ENCODE measurements at regions not wholly inside any gene's neighbourhood (a gene's known extent, or its start where the extent isn't known, plus 50 kb on each side); places are given as distances from the start of the nearest gene placed in this dataset.

DNA sequence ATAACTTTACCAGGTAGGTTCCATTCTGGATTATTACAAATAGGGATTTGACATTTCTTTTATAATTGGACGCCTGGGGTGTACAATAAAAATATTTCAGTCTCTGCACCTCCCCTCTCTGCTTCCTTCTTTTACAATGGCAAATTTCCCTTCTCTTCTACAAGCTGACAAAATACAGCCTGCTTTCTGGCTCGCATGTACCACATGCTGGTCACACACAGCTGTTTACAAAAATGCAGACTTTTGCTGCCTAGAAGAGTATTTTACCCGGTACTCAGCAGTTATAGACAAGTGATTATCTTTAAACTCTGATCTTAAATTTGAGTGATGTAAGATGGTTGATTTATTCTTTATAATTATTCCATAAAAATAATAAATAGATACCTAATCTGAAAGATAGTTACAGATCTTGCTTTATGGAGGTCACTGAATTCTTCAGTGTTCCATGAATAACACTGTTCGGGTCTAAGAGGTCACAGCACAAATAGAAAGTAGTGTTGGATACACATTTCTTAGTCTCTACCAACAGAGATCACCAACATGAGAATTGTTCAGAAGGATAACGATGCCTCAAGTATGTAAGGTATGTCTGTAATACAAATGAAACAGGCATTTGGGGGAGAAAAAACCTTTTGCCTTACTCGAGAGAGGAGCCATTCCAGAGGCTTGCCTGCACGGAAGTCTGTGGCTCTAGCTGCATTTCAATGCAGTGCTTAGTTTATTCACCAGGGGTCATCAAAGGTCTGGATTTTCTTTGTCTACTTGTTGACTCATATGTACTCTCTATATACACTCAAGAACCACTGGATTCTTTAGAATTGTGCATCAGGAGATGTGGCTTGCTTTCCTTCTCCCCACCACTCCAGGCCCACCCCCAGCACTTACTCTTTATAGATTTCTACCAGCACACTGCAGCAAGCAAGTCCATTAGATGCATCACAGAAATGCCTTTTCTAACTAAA lies 206.6 kb upstream of the RFX3 start:
- H3K4me3 ChIP-seq (ENCODE audit: low read length), result peak overlapping the region; percentile 43
- TF ChIP-seq, protein P1, sequence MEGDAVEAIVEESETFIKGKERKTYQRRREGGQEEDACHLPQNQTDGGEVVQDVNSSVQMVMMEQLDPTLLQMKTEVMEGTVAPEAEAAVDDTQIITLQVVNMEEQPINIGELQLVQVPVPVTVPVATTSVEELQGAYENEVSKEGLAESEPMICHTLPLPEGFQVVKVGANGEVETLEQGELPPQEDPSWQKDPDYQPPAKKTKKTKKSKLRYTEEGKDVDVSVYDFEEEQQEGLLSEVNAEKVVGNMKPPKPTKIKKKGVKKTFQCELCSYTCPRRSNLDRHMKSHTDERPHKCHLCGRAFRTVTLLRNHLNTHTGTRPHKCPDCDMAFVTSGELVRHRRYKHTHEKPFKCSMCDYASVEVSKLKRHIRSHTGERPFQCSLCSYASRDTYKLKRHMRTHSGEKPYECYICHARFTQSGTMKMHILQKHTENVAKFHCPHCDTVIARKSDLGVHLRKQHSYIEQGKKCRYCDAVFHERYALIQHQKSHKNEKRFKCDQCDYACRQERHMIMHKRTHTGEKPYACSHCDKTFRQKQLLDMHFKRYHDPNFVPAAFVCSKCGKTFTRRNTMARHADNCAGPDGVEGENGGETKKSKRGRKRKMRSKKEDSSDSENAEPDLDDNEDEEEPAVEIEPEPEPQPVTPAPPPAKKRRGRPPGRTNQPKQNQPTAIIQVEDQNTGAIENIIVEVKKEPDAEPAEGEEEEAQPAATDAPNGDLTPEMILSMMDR (conservative IDR thresholded peaks at IDR 0.05; ENCODE audit: low read length), result peak; percentile 90
- DNase-seq (ENCODE audit: low read depth), result peak; percentile 89

DNA sequence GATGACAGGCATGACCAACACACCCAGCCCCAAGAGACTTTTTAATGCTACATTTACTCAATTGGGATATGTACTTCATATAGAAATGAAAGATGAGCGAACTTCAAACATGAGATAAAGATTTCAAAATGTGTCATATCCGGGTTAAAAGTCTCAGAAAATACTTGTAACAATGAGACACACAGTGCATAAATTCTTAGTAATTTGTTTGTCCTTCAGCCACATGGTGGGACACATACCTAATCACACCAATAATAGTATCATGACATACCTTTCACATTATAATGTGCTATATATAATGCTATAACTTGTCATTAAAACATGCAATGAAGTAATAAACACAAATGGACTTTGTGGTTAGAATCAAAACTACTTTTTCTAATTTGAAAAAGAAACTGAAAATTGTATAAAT lies 204.7 kb upstream of the RFX3 start:
- DNase-seq (ENCODE audit: low read depth), result no peak
- TF ChIP-seq, protein P1 (conservative IDR thresholded peaks at IDR 0.05; ENCODE audit: low read length), result no peak
- no peak overlapping the region for H3K4me3 ChIP-seq (ENCODE audit: low read length)

DNA sequence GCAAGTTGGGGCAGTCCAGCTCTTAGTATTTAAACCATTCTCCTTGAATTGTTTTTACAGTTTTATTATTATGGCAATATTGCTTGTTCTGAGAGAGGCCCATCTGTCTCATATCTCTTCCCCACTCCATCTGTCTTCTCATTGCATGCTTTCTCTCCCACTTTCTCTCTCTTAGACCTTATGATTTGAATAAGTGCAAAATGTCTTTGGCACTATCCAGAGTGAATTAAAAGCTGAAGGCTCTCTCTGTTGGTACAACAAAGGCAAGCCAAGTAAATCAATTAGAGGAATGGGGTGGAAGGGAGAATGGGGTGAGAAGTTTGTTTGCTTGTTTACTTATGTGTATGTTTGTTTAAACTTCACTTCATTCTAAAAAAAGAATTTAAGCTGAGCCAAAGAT lies 195.3 kb upstream of the RFX3 start:
- DNase-seq (ENCODE audit: low read depth), result no peak
- H3K4me3 ChIP-seq (ENCODE audit: low read length), result no peak overlapping the region
- TF ChIP-seq, protein P1 (conservative IDR thresholded peaks at IDR 0.05; ENCODE audit: low read length), result no peak

DNA sequence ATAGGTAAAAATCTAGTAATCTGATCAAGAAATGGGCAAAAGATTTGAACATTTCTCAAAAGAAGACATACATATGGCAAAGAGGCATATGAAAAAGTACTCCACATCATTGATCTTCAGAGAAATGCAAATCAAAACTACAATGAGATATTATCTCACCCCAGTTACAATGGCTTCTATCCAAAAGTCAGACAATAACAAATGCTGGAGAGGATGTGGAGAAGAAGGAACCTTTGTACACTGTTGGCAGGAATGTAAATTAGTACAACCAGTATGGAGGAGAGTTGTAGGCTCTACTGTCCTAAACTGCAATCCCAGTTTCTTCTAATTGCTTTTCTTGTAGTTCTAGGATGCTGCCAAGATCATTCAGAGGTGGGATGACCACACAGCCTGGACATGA lies 193.5 kb upstream of the RFX3 start:
- DNase-seq (ENCODE audit: low read depth), result no peak
- no peak overlapping the region for H3K4me3 ChIP-seq (ENCODE audit: low read length)
- TF ChIP-seq, protein P1 (conservative IDR thresholded peaks at IDR 0.05; ENCODE audit: low read length), result no peak

DNA sequence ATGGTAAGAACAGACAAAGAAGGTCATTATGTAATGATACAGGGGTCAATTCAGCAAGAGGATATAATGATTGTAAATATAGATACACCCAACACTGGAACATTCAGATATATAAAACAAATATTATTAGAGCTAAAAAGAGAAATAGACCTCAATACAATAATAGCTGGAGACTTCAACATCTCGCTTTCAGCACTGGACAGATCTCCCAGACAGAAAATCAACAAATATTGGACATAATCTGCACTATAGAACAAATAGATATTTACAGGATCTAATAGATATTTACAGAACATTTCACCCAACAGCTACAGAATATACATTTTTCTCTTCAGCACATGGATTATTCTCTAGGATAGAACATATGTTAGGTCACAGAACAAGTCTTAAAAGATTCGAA lies 190.6 kb upstream of the RFX3 start:
- DNase-seq (ENCODE audit: low read depth), result no peak
- no peak overlapping the region for H3K4me3 ChIP-seq (ENCODE audit: low read length)
- TF ChIP-seq, protein P1 (conservative IDR thresholded peaks at IDR 0.05; ENCODE audit: low read length), result no peak

DNA sequence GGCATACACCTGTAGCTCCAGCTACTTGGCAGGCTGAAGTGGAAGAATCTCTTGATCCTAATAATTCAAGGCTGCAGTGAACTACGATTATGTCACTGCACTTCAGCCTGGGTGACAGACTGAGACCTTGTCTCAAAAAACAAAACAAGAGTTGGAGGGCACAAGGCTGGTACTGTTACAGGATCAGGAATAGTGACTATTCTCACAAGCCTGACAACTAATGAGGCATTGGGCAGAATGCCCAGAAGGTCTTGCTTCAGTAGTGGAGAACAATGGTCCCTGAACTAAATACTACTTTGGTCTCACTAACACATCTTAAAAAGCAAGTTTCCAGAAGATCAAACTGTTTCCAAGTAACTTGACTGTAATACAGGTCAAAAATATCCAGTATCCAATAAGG lies 182.9 kb upstream of the RFX3 start:
- no peak overlapping the region for H3K4me3 ChIP-seq (ENCODE audit: low read length)
- DNase-seq (ENCODE audit: low read depth), result peak; percentile 27
- TF ChIP-seq, protein P1 (conservative IDR thresholded peaks at IDR 0.05; ENCODE audit: low read length), result no peak

DNA sequence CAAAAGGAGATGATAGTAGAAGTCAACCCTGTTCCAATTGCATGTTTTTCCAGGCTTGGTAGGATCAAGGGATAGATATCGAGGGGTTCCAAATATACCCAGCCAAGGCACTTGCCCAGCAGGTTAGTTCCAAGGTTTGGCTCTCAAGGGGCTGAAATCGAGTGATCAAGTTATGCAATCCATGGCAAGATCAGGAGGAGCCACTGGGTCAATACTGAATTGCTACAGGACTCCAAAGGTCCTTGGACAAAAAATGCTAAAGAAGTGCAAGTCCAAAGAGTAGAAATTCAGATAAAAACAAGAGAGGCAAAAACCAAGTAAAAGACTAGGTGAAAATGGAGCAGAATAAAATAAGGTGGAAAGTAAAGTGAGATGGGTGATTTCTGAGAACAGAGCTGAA lies 179.1 kb upstream of the RFX3 start:
- DNase-seq (ENCODE audit: low read depth), result no peak
- H3K4me3 ChIP-seq (ENCODE audit: low read length), result no peak overlapping the region
- TF ChIP-seq, protein P1 (conservative IDR thresholded peaks at IDR 0.05; ENCODE audit: low read length), result no peak

Measured in AG10803 (cell line).